HepG2 (cell line): ENCODE measurements at regions not wholly inside any gene's neighbourhood (a gene's known extent, or its start where the extent isn't known, plus 50 kb on each side); places are given as distances from the start of the nearest gene placed in this dataset.

Experiments used
- ATAC-seq: fragments of 200-7000 bp; cut with Tn5 transposase; 3 replicates; pipeline ENCODE4 v1.9.1; 2020; ENCODE audit warnings: mild to moderate bottlenecking, moderate library complexity
- BruUV-seq: library from RNA; stranded (reverse); fragments of 400-500 nt; replicated peaks from 2 replicates; lab custom pipeline; 2021; lab: Mats Ljungman, UMichigan
- CTCF ChIA-PET: fragments of 300-600 bp; formaldehyde crosslinking; extraction: SDS; loops from one replicate; lab custom pipeline; 2021; ENCODE audit warnings: low total read pairs, inconsistent platforms, low intra/inter-chr PET ratio; lab: Yijun Ruan, JAX
- POLR2A ChIA-PET: fragments of 350-600 bp; sonication (Branson Sonifier 250); formaldehyde crosslinking; loops from one replicate; lab custom pipeline; 2020; ENCODE audit warnings: antibody characterized with exemption, inconsistent platforms; lab: Yijun Ruan, JAX
- DNase-seq: peaks from one replicate; pipeline ENCODE4 v3.0.0-alpha.2; 2015; ENCODE audit warnings: low spot score
- FAIRE-seq: peaks from 3 replicates; lab custom pipeline; 2011; peaks lifted over from hg19 to GRCh38; lab: Jason Lieb, UNC
- H2AFZ ChIP-seq: one replicate; pipeline ENCODE4 v1.6.1; 2011; ENCODE audit warnings: low read length, inconsistent platforms
- H3K27ac ChIP-seq: fragments of 300-600 bp; 3 replicates; pipeline ENCODE4 v1.8.0; 2011; ENCODE audit warnings: mixed run types, mild to moderate bottlenecking, mixed read lengths, low read length, inconsistent platforms; ENCODE audit not compliant: insufficient read depth; ENCODE audit errors: extremely low read length
- H3K27me3 ChIP-seq, 2 experiments: fragments of 200-600 bp in 1 of 2; 2 replicates in 1 of 2; 3 replicates in 1 of 2; pipeline versions ENCODE4 v1.6.0 to v1.8.0; 2011; ENCODE audit warnings: low read length in 2 of 2, mild to moderate bottlenecking in 2 of 2, moderate library complexity in 2 of 2, inconsistent platforms in 1 of 2; ENCODE audit not compliant: insufficient read depth in 2 of 2, control insufficient read depth in 1 of 2
- H3K36me3 ChIP-seq, 2 experiments: fragments of 200-600 bp in 1 of 2; replicated peaks in 1 of 2; 2 replicates in 1 of 2; 3 replicates in 1 of 2; pipeline versions ENCODE4 v1.5.1 to v1.8.0; 2011; ENCODE audit warnings: low read length in 2 of 2, inconsistent platforms in 1 of 2; ENCODE audit not compliant: insufficient read depth in 2 of 2, control insufficient read depth in 1 of 2
- H3K4me1 ChIP-seq: 2 replicates; pipeline ENCODE4 v1.5.1; 2012; ENCODE audit warnings: low read length, inconsistent platforms; ENCODE audit not compliant: insufficient read depth
- H3K4me2 ChIP-seq: 2 replicates; pipeline ENCODE4 v1.6.0; 2011; ENCODE audit warnings: low read depth, low read length, inconsistent platforms
- H3K4me3 ChIP-seq, 3 experiments: fragments of 200-600 bp in 1 of 3; sonication (generic), shearing (Covaris generic) in 1 of 3; replicated peaks in 1 of 3; 2 replicates each; pipeline ENCODE4 v1.5.1; 2011 to 2016; ENCODE audit warnings: low read length in 3 of 3, inconsistent platforms in 2 of 3, low read depth in 2 of 3, mild to moderate bottlenecking in 2 of 3, control low read depth in 1 of 3, mixed read lengths in 1 of 3; ENCODE audit not compliant: insufficient read depth in 1 of 3
- H3K79me2 ChIP-seq: one replicate; pipeline ENCODE4 v1.6.1; 2011; ENCODE audit warnings: low read length, inconsistent platforms; ENCODE audit not compliant: insufficient read depth
- H3K9ac ChIP-seq: 2 replicates; pipeline ENCODE4 v1.6.0; 2011; ENCODE audit warnings: mild to moderate bottlenecking, low read depth, low read length, inconsistent platforms; ENCODE audit not compliant: insufficient read depth
- H3K9me3 ChIP-seq: 2 replicates; pipeline ENCODE4 v1.5.1; 2012; ENCODE audit warnings: mild to moderate bottlenecking, low read length
- H4K20me1 ChIP-seq: 2 replicates; pipeline ENCODE4 v1.6.0; 2011; ENCODE audit warnings: inconsistent platforms, mild to moderate bottlenecking, low read length, moderate library complexity; ENCODE audit not compliant: insufficient read depth
- FOXO4 ChIP-seq: sonication (generic); formaldehyde crosslinking; conservative IDR thresholded peaks from 2 replicates; pipeline ENCODE4 v1.8.1; 2023; ENCODE audit warnings: missing genetic modification reagents
- GLI4 ChIP-seq: sonication (generic); formaldehyde crosslinking; IDR thresholded peaks from 2 replicates; pipeline ENCODE4 v1.5.1; 2020; ENCODE audit warnings: missing genetic modification reagents, mild to moderate bottlenecking, moderate library complexity, borderline replicate concordance
- ZC3H13 ChIP-seq: sonication (generic); formaldehyde crosslinking; IDR thresholded peaks from 2 replicates; pipeline ENCODE4 v1.8.1; 2023; ENCODE audit warnings: mild to moderate bottlenecking, missing genetic modification reagents, moderate library complexity
- ZNF296 ChIP-seq: sonication (generic); formaldehyde crosslinking; conservative IDR thresholded peaks from 2 replicates; pipeline ENCODE4 v1.5.0; 2020; ENCODE audit warnings: mild to moderate bottlenecking, missing genetic modification reagents
- ZNF530 ChIP-seq: sonication (generic); formaldehyde crosslinking; IDR thresholded peaks from 2 replicates; pipeline ENCODE4 v1.5.0; 2020; ENCODE audit warnings: low read depth, mild to moderate bottlenecking, missing genetic modification reagents
- ZNF556 ChIP-seq: sonication (generic); formaldehyde crosslinking; IDR thresholded peaks from 2 replicates; pipeline ENCODE4 v1.4.0; 2020; ENCODE audit warnings: mild to moderate bottlenecking, missing genetic modification reagents, borderline replicate concordance
- ZNF709 ChIP-seq: sonication (generic); formaldehyde crosslinking; IDR thresholded peaks from 2 replicates; pipeline ENCODE4 v1.5.0; 2020; ENCODE audit warnings: mild to moderate bottlenecking, missing genetic modification reagents
- ZNF775 ChIP-seq: sonication (generic); formaldehyde crosslinking; IDR thresholded peaks from 2 replicates; pipeline ENCODE4 v1.4.0; 2020; ENCODE audit warnings: missing genetic modification reagents, mild to moderate bottlenecking, moderate library complexity, borderline replicate concordance
- WGBS: methylation state at CpG from one replicate; pipeline ENCODE4 v1.1.6; 2017; ENCODE audit warnings: low lambda C conversion rate; 5-methylcytosine and 5-hydroxymethylcytosine counted together
- in situ Hi-C: cut with HindIII; loops from 2 replicates; pipeline ENCODE4 v1.10.0; 2017; ENCODE audit warnings: low pct_unique_long_range_greater_than_20kb; ENCODE audit not compliant: extremely low pct_ligation_motif_present
- intact Hi-C: fragments of 100-400 bp; cut with micrococcal nuclease; formaldehyde crosslinking; loops from one replicate; pipeline ENCODE4 v1.10.0; 2022; ENCODE audit not compliant: unreplicated experiment

DNA sequence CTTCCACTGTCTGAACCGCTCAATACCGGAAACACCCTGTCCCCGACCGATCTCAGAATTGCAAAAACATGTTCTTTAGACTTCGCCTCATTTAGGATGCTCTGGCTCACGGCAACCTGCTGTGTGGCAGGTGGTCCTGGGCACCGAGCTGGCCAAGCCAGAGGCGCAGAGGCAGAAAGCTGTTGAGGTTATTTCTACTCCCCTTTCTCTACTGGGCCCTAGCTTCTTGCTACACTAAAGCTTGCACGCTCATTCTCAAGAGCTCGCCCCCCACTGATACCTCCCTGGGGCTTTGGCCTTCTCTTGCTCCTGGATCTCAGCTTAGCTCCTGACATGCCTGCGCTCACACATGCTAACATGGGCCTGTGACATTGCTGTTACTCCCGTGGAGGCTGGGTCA lies 417.4 kb downstream of the LPIN1 start:
- Histone ChIP-seq H3K79me2 (no peaks in the 10 kb centered on the region), H3K9me3 (no peaks in the 10 kb centered on the region), H3K27me3 (0 out of 5 replicates have a peak, but pooled peaks cover 0 to 2% of the 10 kb centered on the region in 2 experiments), H3K9ac (no peak overlapping the region), H3K4me3 (no peak overlapping the region), H3K4me2 (no peak overlapping the region), H4K20me1 (no peaks in the 10 kb centered on the region), H3K27ac (no peak overlapping the region), H3K4me1 (no peaks in the 10 kb centered on the region), H2AFZ (no peak overlapping the region), H3K36me3 (no peaks in the 10 kb centered on the region)
- ChIA-PET POLR2A (no interaction called here), CTCF (no interaction called here)
- WGBS, result 33% methylated on average over 12 of the region's 12 CpGs
- in situ Hi-C loops (no loop called here), intact Hi-C loops (loop anchor here (10.0 kb wide), 1 partner anchor 161 kb away; no protein-coding TSS in a partner anchor)
- FAIRE-seq (no peak), DNase-seq (no peak), ATAC-seq (no peak)
- TF ChIP-seq ZNF556 (CRISPR knock-in tag) (no peak), ZNF296 (CRISPR knock-in tag) (no peak), FOXO4 (CRISPR knock-in tag) (no peak), ZNF775 (no peak), ZC3H13 (CRISPR knock-in tag) (no peak)
- BruUV-seq, result no TSS peak

DNA sequence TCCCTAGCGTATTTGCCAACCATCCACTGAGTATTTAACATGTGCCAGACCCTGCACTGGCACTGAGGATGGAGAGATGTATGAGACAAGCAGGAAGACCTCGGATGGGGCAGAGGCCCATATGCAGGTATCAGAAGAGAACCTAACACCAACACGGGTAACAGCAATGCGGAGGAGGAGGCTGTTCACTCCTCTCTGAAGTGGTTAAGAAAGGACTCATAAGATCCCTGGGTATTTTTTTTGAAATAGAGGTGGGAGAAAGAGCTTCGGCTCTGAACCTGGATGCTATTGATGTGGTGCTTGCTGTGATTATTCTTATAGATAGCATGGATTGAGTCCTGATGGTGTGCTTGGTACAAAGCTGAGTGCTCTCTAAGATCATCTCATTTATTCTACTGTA lies 418.3 kb downstream of the LPIN1 start:
- DNase-seq, result no peak
- POLR2A ChIA-PET, result no interaction called here

More for the DNA sequence above, 418.3 kb downstream of the LPIN1 start:
- BruUV-seq, result no TSS peak
- TF ChIP-seq GLI4 (CRISPR knock-in tag), result no peak
- TF ChIP-seq ZNF709 (CRISPR knock-in tag), result no peak
- no peak for TF ChIP-seq ZNF530 (CRISPR knock-in tag)
- H3K9ac ChIP-seq, result no peak overlapping the region
- H3K4me1 ChIP-seq, result no peaks in the 10 kb centered on the region
- H2AFZ ChIP-seq, result no peak overlapping the region
- H3K27ac ChIP-seq, result no peak overlapping the region
- intact Hi-C loops (loop anchor here (10.0 kb wide), 1 partner anchor 160 kb away; no protein-coding TSS in a partner anchor), in situ Hi-C loops (loop anchor here (5.0 kb wide), 1 partner anchor 843 kb away; no protein-coding TSS in a partner anchor)
- no peak for ATAC-seq
- H4K20me1 ChIP-seq, result no peaks in the 10 kb centered on the region
- H3K36me3 ChIP-seq, result no peaks in the 10 kb centered on the region
- H3K4me3 ChIP-seq, result no peak overlapping the region
- 4% methylated on average over 5 of the region's 5 CpGs for WGBS
- H3K79me2 ChIP-seq, result no peaks in the 10 kb centered on the region
- H3K4me2 ChIP-seq, result no peak overlapping the region
- CTCF ChIA-PET, result no interaction called here
- FAIRE-seq, result no peak
- no peaks in the 10 kb centered on the region for H3K9me3 ChIP-seq
- H3K27me3 ChIP-seq, result 0 out of 5 replicates have a peak, but pooled peaks cover 0 to 2% of the 10 kb centered on the region in 2 experiments
